Ecto neural progenitor cell (in vitro differentiated cells): ENCODE measurements at regions not wholly inside any gene's neighbourhood (a gene's known extent, or its start where the extent isn't known, plus 50 kb on each side); places are given as distances from the start of the nearest gene placed in this dataset.

Experiments
- DNase-seq: peaks from one replicate; pipeline ENCODE4 v3.0.0-alpha.2; 2018; ENCODE audit warnings: low spot score

GRCh38 chr18:73639788-73640187 lies 507.8 kb downstream of the FBXO15 start:
- DNase-seq: no peak

DNA sequence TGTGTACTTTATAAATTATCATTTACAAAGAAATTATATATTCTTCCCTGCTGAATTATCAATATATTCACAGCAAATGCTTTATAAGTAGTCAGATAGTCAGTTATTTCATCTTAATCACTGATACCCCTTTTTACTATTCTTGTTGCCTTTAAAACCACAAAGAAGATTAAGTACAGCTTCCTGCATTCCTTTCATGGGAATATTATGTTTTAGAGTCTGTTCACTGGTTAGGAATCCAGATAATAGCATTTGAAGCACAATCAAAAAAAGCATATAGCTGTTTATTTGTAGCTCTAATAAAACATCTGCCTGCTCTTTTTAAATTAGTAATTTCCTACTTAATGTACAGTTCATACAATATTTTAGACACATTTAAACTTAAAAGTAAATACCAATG lies 508.9 kb downstream of the FBXO15 start:
- no peak for DNase-seq

DNA sequence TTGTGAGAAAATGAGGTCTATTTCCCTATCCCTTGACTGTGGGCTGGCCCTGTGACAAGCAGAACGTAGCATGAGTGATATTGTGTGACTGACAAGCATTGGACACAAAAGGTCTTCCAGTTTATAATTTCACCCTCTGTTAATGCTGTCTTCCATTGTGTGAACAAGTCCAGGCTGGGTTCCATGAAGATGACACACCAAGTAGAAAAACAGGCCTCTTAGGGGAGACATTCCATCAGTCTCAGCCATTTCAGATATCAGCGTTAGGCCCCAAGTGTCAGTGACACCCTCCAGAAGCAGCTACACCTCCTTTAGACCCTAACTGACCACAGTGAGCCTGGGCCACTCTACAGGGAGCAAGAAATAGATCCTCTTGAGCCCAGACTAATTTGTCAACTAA lies 511.3 kb downstream of the FBXO15 start:
- DNase-seq: no peak

GRCh38 chr18:73626859-73627258 lies 520.8 kb downstream of the FBXO15 start:
- DNase-seq: no peak

DNA sequence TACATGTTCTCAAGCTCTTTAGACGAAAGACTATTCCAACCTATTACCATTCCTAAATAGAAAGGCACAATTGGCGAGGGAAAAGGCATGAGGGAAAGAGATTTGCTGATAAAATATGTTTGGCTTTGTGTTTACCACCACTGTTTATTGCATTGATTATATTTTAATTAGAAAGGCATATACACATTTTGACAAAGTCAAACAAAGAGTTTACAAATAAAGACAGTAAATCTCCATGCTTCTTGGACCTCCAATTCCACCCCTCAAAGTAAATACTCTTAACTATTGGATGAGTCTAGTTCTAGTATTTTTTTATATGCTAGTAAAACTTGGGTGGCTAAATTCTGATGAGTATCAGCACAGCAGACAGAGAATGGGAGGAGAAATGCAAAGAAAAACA lies 521.4 kb downstream of the FBXO15 start:
- no peak for DNase-seq

DNA sequence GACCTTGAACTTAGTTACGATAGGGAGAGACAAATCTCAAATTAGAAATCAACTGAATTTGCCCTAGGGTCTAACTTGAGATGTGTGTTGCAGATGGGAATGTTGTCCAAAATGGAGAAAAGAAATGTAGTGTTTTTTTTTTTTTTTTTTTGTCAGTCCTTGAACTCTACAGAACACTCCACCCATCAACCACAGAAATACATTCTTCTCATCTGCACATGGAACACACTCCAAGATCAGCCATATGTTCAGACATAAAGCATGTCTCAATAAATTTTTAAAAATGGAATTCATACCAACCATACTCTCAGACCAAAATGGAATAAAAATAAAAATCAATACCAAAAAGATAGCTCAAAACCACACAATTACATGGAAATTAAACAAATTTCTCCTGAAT lies 526.5 kb downstream of the FBXO15 start:
- no peak for DNase-seq

- DNase-seq: no peak
Observed at GRCh38 chr18:73617981-73618380, 529.7 kb downstream of the FBXO15 start.

DNA sequence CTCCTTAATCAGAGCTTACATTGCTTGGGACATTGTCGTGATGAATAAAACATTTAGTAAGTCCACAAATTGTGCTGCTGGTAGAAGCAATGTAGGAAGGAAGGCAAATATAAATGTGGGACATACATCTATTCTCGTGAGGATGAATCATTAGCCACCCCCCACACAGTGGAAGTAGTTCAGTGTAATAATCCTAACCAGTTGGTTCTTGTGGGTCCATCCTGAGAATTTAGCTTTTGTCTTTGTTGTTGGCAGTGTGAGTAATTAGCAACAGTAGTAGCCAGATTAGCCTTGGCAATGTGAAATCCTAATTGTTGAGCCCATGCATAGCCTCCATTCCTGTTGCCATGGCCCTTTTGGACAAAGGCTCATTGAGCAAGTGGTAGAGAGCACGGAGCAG lies 532.1 kb downstream of the FBXO15 start:
- DNase-seq: no peak

GRCh38 chr18:73614812-73615211 lies 532.8 kb downstream of the FBXO15 start:
- DNase-seq: no peak

DNA sequence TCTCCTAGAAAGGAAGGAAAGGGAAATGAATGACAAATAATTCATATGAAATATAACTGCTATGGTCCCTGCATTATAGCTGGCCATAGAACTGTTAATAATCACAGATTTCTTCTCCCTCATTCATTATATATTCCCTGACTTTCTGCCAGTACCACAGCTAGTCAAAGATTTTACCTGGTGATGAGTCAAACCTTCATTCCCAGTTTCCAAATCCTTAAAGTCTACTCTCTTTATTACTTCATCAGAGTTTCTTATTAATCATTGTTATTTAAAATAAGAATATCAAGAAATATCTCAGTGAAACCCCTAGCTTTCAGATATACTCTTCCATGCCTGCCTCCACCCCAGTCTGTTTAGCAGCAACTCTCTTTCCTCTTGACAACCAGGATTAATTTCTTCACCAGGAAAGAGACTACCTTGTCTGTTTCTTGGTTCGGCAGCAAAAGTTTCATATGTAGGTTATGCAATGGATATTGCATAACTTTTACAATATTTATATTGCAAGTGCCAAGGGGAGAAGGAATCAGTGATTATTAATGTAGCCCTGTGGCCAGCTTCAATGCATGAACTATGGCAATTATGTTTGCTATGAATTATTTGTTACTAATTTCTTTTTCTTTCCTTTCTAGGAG lies 533.8 kb downstream of the FBXO15 start:
- no peak for DNase-seq

DNA sequence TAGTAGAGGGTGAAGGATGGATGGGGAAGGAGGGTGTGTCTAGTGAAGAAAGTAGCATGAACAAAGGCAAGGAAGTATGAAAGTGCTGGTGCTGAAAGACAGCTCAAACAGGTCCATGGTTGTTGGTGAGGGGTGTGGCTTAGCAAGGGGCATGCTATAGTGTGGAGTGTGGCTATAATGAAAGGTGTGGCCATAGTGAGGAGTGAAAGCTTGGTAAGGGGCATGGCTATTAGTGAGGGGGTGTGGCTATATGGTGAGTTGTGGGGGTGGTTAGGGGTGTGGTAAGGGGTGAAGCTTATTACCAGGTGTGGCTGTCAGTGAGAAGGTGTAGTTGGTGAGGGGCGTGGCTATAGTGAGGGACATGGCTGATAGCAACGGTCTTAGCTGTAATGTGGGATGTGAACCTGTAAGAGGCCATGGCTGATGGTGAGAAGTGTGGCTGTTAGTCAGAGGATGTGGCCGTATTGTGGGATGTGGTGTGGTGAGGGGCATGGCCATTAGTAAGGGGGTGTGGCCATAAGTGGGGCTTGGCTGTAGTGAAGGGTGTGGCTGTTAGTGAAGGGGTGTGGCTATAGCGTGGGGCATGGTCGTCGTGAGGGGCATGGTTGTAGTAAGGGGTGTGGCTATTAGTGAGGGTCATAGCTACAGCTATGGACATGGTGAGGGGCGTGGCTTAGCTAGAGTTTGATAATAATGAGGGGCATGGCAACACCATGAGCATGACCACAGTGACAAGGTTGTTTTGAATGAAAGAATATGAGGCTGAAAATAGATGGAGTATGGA lies 549.6 kb downstream of the FBXO15 start:
- no peak for DNase-seq

DNA sequence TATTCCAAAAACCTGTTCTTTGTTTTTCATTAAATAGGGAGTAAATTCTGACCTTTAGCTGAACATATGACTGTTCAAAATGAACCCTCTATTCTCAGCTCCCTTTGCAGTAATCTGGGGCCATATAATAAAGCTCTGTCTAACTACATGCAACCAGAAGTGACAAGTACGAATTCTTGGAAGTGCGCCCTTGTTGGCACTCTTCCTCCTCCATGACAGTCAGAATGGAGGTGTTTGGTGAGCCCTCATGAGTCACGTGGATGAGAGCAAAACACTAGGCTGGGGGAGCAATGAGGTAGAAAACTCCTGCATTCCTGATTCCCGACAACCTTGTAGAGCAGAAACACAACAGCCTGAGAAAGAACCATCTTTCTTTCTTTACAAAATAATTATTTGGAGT lies 552.9 kb downstream of the FBXO15 start:
- no peak for DNase-seq

DNA sequence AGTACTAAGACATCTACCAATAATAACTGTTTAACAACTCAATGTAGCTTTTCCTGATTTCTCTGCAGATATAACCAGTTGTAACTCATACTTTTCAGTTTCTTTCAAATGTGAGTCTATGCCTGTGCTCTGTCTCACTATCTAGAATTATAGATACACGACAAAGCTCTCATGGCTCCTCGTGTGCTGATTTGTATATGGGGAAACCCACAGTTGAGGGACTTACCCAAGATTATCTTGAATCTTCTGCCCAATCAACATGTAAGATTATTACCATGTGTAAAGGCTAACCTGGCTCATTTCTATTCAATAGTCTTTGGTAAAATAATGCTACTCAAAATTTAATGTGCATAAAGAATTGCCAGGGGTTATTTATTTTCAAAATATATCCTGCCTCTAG lies 554.4 kb downstream of the FBXO15 start:
- DNase-seq: no peak

- no peak for DNase-seq
Observed at GRCh38 chr18:73590950-73591349, 556.7 kb downstream of the FBXO15 start.

DNA sequence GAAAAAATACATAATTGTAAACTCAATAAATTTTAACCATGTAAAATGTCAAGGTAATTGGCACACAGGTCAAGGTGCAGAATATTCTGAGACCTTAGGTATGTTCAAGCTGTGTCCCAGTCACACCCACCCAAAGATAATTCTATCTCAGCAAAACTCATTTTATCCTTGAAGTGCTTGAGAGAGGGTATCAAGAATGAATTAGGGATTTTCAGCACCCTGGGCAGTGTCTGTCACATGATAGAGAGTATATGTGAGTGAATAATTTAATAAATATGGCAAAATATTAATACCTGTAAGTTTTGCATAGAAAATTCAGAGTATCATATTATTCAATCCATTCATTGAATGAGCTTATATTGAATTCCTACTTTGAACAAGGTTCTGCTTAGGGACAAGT lies 567.9 kb downstream of the FBXO15 start:
- no peak for DNase-seq

DNA sequence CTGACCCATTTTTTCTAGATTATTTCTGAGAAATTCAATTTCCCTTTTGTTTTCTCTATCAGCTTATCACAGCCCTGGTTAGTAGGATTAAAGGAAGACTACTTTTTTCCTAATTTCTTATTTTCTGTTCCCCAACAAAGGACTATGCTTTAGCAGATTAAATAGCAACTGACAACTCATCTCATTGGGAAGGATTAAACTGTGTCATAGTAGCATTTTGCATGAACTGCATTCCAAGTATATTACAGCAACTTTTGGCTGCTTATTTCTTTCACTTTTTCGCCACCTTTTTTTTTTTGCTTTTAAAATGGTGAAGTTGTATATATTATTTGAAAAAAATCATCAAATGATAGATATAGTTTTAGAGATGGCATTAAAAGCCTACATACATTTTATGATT lies 570.3 kb downstream of the FBXO15 start:
- DNase-seq: no peak

DNA sequence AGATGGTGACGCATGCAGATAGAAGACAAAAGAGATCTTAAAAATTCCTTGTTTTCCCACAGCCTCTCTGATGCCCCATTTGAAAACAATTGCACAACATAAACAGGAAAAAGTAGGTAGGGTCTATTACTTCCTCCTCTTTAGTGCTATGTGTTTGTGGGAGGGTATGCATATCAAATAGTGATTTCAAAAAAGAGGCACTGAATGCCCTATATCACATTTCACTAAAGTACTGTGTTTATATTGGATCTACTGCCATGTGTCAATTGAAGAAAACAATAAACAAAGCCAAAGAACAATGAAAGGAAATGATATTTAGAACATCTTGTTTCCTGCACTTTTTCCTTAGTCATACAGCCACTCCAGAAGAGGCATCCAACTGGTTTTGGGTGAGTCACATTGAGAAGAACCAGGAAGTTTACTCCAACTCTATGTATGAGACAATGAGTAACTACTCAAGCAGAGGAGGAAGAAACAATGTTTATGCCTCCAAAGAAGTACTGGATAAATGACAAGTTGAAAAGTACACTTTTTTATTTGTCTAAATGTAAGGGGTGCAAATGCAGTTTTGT lies 583.6 kb downstream of the FBXO15 start:
- DNase-seq: no peak

DNA sequence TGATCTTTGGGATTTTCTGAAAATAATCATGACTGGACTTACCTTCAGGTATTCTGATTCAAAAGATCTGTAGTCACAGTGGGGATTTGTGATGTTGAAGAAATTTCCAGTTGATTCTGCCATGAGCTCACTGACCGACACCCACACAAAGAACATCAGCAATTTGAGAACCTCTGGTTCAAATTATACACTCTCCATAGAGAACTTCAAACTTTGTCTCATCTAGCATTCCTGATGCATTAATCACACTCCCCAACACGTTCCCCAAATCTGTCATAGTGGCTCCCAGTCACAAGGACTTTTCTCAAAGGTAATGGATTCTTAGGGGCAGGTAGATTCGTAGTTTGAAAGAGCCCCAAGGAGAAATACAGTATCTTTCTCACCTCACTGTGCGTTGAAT lies 584.3 kb downstream of the FBXO15 start:
- no peak for DNase-seq

- no peak for DNase-seq
Observed at GRCh38 chr18:73556904-73557303, 590.7 kb downstream of the FBXO15 start.

DNA sequence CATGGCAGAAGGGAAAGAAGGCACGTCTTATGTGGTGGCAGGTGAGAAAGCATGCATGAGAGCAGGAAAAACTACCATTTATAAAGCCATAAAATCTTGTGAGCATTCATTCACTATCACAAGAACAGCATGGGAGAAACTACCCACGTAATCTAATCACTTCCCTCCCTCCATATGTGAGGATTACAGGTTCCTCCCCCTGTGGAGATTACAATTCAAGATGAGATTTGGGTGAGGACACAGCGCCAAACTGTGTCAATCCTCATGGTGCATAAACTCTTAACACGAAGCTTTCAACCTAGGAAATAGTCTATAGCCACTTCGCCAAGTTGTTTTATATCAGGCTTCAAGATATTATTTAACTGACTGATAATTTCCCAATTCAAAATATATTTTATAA lies 595.5 kb downstream of the FBXO15 start:
- no peak for DNase-seq

GRCh38 chr18:73551211-73551610 lies 596.4 kb downstream of the FBXO15 start:
- no peak for DNase-seq

DNA sequence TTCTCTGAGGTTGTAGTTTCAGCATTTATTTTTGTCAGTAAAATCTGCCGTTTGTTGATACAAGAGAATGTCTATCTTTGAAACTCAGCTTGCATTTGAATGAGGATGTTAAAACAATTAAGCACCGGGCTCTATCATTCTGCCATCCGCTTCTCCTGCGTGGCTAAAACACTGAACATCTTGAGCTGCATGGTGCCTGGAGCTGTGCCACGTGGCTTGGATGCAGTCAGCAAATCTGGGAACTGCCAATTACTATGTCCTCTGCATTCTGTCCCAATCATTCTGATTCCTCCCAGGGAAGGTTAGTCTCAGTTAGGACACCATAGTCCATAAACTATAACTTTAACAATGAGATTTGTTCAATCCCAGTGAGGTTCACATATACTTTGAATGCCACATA lies 598.4 kb downstream of the FBXO15 start:
- DNase-seq: no peak

DNA sequence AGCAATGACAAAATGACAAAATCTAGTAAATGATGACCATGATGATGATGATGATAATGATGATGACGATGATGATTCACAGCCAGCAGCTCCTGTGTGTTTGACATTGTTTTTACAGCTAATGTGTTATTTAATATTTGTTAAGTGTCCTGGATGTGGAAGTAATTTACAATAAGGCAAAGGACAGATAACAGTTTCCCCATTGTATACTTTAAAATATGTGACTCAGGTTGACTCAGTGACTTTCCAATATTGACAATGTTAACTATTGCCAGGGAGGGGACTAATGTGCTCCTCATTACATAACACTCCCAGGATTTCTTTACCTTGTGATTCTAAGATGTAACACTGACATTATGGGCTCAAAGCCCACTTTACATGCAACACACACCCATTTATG lies 602.2 kb downstream of the FBXO15 start:
- DNase-seq: no peak

GRCh38 chr18:73544617-73545016 lies 603.0 kb downstream of the FBXO15 start:
- no peak for DNase-seq
